ENCODE measurements at regions not wholly inside any gene's neighbourhood (a gene's known extent, or its start where the extent isn't known, plus 50 kb on each side); places are given as distances from the start of the nearest gene placed in this dataset.

DNA sequence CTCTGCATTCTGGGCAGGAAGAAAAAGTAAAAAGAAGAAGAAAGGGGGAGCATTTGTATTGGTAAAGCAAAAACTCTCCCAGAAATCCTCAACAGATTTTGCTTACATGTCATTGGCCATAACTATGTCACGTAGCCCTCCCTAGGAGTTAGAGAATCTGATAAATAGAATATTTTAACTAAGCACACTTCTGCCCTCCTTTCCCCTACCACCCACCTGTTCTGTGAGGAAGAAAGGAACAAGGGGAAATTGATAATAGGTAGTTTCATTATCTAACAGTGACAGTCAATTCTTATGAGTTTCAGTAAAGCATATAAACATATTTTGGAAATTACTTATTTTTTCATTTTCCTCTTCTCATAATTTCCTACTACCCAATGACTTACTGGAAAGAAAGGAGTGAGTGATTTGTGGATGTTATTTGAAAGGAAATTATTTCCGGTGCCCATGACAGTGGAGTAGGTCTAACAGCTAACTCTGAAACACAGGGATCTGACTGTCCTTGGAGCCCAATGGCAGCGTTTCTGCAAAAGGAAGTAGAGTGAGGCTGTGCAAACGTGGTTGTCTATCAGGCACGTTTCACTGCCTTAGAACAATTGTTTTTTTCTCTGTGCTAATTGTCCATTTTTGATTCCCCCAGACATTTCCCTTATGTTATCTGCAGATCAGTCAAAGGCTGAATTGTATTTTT lies 128.6 kb upstream of the MDFIC start (continued):
- TF ChIP-seq SREBF2 (IDR thresholded peaks at IDR 0.05) (no peak), RARB (CRISPR knock-in tag; IDR thresholded peaks at IDR 0.05) (no peak), FOSB (CRISPR knock-in tag; IDR thresholded peaks at IDR 0.05) (no peak), HOXA7 (CRISPR knock-in tag; IDR thresholded peaks at IDR 0.05) (no peak), CHD2 (IDR thresholded peaks at IDR 0.05; ENCODE audit: low read length, partially characterized antibody) (no peak), CBX8 (IDR thresholded peaks at IDR 0.05) (no peak)
- TF ChIP-seq, protein P1, sequence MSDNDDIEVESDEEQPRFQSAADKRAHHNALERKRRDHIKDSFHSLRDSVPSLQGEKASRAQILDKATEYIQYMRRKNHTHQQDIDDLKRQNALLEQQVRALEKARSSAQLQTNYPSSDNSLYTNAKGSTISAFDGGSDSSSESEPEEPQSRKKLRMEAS (IDR thresholded peaks at IDR 0.05) = no peak

DNA sequence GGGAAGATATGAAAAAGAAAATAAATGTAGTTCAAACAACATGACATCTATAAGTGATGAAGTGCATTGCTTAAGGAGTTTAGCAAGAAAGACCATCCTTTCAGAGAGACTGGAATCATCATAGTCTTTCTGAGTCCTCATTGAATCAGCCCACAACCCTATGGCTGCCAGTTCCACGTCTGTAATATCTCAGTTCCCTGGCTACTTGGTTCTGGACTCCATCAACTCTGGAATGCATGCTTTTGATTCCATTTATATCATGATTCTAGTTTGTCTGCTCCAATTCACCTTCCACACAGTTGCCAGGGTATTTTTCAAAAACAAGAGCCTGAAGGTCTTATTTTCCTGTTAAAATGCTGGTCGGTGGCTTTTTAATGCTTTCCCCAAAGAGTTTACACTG lies 126.4 kb upstream of the MDFIC start:
- no peak for FAIRE-seq
- no peak for ATAC-seq
- no peak for DNase-seq (ENCODE audit: low read depth in 1 of 2, low spot score in 1 of 2)

DNA sequence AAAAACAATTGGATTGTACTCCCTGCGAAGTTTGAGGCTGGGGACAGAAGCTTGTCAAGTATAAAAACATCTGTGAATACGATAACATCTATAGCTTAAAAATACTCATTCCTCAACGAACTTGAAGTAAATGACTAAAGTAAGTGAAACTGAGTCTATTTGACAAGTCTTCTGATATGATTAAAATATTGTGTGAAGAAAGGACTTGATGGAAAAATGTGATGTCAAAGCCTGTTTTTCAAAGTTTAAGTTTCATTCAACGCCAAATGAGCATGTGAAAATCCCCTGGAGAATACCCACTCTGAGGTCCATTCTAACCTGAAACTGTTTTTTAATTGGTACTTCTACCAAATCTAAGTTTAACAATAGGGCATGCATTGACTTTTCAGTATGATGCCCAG lies 122.3 kb upstream of the MDFIC start:
- H3K4me3 ChIP-seq = no peak overlapping the region
- H3K4me1 ChIP-seq = 0 out of 3 replicates have a peak, but pooled peaks cover 7% of the 10 kb centered on the region
- H3K27ac ChIP-seq = no peak overlapping the region
- ChIA-PET POLR2A (no interaction called here), CTCF (interaction anchor here (1.3 to 1.6 kb wide), 2 partner anchors 12 to 32 kb away, joined by 3 read pairs; no protein-coding TSS in a partner anchor)
- H3K4me2 ChIP-seq = no peak overlapping the region
- no peak for TF ChIP-seq KDM1A (IDR thresholded peaks at IDR 0.05; ENCODE audit: low read depth)
- TF ChIP-seq HDAC2 (IDR thresholded peaks at IDR 0.05) = no peak
- TF ChIP-seq, protein P2, sequence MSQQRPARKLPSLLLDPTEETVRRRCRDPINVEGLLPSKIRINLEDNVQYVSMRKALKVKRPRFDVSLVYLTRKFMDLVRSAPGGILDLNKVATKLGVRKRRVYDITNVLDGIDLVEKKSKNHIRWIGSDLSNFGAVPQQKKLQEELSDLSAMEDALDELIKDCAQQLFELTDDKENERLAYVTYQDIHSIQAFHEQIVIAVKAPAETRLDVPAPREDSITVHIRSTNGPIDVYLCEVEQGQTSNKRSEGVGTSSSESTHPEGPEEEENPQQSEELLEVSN (IDR thresholded peaks at IDR 0.05; ENCODE audit: borderline replicate concordance, low read depth) = no peak
- TF ChIP-seq HEYL (CRISPR knock-in tag; IDR thresholded peaks at IDR 0.05) = no peak
- TF ChIP-seq TP53 (CRISPR knock-in tag; IDR thresholded peaks at IDR 0.05) = no peak
- no peaks in the 10 kb centered on the region for H3K9me3 ChIP-seq
- no peak for ATAC-seq
- no peak for FAIRE-seq
- 52% methylated on average over 4 of the region's 4 CpGs for WGBS (ENCODE audit: missing lambda C conversion rate)
- DNase-seq (ENCODE audit: low read depth in 1 of 2, low spot score in 1 of 2) = no peak

More for the DNA sequence above, 126.4 kb upstream of the MDFIC start:
- TF ChIP-seq, protein P2 (IDR thresholded peaks at IDR 0.05; ENCODE audit: borderline replicate concordance, low read depth) = no peak
- WGBS (ENCODE audit: missing lambda C conversion rate) = 41% methylated on average over 2 of the region's 2 CpGs
- no peak overlapping the region for H3K4me3 ChIP-seq
- 0 out of 3 replicates have a peak, but pooled peaks cover 7% of the 10 kb centered on the region for H3K4me1 ChIP-seq
- no peak overlapping the region for H3K27ac ChIP-seq
- H3K9me3 ChIP-seq = no peaks in the 10 kb centered on the region
- ChIA-PET POLR2A (no interaction called here), CTCF (no interaction called here)
- no peak overlapping the region for H3K4me2 ChIP-seq

DNA sequence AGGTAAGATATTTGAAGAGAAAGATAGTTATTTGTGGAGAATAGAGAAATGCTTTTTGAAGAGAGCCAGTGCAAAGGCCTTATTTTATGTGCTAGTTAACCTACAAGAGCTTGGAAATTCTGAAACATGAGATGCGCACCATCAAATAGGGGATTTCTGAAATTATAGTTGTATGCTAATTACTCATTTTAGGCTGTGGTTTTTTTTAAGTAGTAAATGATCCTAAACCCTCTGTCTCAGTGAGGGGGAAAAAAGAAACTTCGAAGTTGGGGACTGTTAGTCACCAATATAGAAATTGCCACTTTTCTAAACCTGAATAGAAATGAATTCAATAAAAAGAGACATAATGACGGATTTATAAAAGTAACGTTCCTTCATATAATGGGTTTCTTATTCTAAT lies 119.3 kb upstream of the MDFIC start:
- FAIRE-seq (no peak), ATAC-seq (no peak), DNase-seq (ENCODE audit: low read depth in 1 of 2, low spot score in 1 of 2) (no peak)
- no peaks in the 10 kb centered on the region for H3K9me3 ChIP-seq
- no peaks in the 10 kb centered on the region for H3K4me1 ChIP-seq
- no peak overlapping the region for H3K4me3 ChIP-seq
- H3K27ac ChIP-seq = no peak overlapping the region
- ChIA-PET CTCF (no interaction called here), POLR2A (no interaction called here)
- WGBS (ENCODE audit: missing lambda C conversion rate) = 47% methylated on average over 4 of the region's 4 CpGs
- H3K4me2 ChIP-seq = no peak overlapping the region
- TF ChIP-seq HDAC2 (IDR thresholded peaks at IDR 0.05) = no peak

DNA sequence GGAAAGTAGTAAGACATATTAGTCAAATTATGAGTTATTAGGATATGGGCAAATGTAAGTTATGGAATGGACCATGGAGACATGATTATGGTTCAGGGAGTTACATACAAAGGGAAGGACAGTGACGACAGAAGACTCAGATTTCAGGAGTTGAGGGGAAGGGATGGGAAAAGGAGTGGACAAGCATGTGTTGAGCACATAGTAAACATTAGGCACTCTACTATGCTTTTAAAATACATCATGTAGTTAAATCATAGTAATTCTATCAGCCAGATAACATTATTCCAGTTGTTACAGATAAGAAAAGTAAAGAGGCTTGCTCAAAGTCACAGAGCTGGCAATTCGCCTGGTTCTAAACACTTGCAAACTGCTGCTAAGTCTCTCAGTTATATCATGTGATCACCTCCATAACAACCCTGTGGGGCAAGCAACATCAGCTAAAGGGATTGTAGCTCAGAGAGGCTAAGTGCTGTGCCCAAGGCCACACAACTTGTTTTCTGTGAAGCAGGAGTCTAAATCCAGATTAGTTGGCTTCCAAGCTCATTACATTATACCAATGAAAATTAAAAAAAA lies 115.2 kb upstream of the MDFIC start:
- FAIRE-seq = no peak
- WGBS (ENCODE audit: missing lambda C conversion rate) = 88% methylated on average over 2 of the region's 2 CpGs
- Histone ChIP-seq H3K4me2 (no peak overlapping the region), H3K4me1 (no peaks in the 10 kb centered on the region), H3K9me3 (no peaks in the 10 kb centered on the region), H3K4me3 (no peak overlapping the region), H3K27ac (no peak overlapping the region)
- no peak for TF ChIP-seq CHD2 (IDR thresholded peaks at IDR 0.05; ENCODE audit: low read length, partially characterized antibody)
- TF ChIP-seq SREBF2 (IDR thresholded peaks at IDR 0.05) = no peak
- no peak for TF ChIP-seq CBX8 (IDR thresholded peaks at IDR 0.05)
- ChIA-PET POLR2A (no interaction called here), CTCF (interaction anchor here (0.6 kb wide), 1 partner anchor 15 kb away, joined by 3 read pairs; no protein-coding TSS in a partner anchor)
- no peak for DNase-seq (ENCODE audit: low read depth in 1 of 2, low spot score in 1 of 2)
- ATAC-seq = no peak
